HG03025 (cell line): ENCODE measurements at regions not wholly inside any gene's neighbourhood (a gene's known extent, or its start where the extent isn't known, plus 50 kb on each side); places are given as distances from the start of the nearest gene placed in this dataset.

Experiments
- ATAC-seq: cut with Tn5 transposase; IDR thresholded peaks from one replicate; pipeline ENCODE4 v1.9.1; 2021; ENCODE audit warnings: mild to moderate bottlenecking, moderate library complexity; ENCODE audit not compliant: unreplicated experiment, low FRiP score

DNA sequence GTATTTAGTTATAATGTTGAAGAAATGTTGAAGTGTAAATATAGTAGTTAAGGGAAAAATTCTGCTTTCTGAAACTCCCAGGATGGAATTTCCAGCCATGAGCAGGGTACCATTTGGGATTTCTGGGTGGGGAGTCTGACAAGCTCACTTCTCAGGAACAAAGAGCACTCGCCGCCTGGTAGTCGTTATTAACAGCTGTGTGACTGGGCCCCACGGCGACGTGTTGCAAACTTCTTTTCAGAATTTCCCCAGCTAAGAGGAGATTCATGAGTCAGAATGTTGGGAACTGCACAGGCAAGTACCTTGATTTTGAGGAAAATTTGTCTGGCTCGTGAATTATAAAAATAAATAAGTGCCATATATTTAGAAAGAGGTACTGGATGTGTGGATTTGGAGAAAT is 103.7 kb downstream of the LACC1 start:
- ATAC-seq, result no peak

DNA sequence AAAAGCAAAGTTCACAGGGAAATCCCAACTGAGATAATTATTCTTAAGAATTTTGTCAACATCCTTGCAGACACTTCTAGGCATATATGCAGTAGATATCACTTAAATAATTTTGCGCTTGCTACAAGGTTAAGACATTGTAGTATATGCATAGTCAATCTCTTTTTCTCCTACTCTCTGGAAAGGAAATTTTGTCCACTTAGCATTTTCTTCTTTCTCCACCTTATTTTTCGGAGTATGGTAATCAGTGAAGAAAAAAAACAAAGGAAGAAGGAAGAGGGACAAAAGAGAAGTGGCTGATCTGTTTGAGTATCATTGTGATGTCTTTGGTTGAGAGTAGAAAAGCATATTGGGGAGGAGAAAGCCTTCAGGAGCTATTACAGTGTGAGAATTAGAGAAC is 104.6 kb downstream of the LACC1 start:
- ATAC-seq, result no peak

DNA sequence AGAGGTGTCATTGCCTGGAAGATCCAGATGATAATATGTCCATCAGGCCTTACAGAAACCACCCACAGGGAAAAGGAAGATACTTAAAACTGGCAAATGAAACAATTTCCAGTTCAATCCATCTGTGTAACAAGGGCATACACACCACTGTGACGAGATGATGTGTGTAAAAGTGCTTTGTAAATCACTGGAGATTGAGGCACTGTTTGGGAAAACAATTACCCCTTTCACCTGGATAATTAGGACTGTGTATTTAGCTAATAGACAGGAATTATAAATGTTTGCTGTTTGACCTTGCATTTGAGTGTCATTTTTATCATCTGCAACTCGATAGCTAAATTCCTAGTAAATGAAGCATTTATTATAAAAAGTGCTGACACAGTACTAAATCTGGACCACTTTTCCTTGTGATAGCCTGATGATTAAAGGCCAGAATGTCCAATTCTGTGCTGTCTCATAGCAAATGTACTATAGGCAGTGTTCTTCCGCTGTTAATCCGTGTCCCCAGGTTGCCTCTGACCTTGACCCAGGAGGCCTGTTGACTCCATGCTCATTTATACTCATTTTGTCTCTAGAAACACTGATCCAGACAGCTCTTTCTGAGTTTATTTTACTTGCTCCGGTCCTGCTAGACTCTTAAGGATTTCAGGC is 105.8 kb downstream of the LACC1 start:
- ATAC-seq, result no peak

DNA sequence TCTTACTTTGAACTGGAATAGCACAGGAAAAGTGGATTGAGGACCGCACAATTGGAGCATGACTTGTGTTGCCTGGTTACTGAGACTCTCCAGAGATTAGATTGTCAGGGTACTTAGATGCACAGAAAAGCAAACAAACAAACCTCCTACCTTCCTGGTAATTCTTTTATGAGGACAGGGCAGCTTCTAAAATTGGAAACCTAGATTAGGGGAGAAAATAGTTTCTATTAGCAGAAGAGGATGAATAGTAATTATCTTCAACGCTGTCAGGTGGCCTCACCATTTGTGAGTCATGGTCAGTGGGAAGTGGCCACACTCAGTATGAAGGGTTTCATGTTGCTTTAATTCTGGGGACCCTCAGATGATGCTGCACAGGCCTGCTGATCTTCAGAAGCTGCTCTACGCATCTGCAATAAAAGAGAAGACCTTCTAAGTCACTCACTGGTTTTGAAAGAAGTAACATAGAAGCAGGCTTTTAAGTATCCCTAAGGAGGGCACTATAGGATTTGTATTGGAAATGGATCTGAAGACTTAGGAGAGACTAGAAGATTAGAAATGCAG is 106.8 kb downstream of the LACC1 start:
- no peak for ATAC-seq

DNA sequence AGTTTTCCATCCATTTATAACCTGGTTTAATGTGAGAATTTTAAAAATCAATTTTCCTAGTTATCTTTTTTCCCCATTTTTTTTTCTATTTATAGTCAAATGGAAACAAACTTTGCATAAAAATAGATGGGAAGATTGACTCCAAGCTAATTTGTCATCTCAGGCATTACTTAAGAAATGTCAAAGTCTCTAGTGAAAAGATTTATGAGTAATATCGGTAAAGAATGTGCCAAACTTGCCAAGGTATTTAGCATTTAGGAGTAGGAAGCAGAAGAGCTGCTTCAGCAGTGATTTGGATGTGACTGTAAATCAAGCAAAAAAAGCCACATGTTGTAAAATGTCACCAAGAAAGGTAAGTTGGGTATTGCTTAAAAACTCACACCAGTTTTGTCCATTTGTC is 108.6 kb downstream of the LACC1 start:
- no peak for ATAC-seq

DNA sequence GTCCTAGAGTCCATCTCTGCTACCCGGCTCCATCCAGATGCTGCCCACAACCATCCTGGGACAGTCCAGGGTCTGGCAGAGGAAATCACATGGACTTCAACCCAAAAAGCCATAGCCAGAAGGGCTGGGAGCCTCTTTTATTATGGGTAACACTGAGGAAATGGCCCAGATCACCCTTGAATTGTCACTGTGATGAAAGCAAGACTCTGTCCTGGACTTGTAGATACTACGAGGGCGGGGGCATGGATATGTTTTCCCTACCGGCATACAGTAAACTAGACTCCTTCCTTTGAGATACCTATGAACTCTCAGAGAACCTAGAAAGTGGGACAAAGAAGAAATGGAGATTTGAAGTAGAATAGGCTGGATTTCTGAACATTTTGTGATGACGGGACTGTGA is 110.3 kb downstream of the LACC1 start:
- ATAC-seq, result no peak

DNA sequence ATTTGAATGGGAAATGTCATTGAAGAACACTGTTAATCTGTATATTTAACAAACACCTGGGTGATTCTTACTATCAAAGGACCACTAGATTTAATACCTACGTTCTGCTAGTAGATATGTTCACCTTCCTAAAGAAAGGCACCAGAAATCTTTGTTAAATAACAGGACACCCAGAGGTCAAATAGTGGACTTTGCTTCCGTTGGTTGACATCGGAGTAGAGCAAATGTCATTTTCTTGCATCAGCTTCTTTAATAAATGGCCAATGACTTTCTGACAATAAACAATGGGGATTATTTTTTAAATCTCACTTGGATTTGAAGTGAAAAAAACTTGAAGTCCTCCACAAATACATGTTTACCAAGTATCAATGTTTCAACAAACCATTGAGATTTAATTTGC is 111.1 kb downstream of the LACC1 start:
- no peak for ATAC-seq

DNA sequence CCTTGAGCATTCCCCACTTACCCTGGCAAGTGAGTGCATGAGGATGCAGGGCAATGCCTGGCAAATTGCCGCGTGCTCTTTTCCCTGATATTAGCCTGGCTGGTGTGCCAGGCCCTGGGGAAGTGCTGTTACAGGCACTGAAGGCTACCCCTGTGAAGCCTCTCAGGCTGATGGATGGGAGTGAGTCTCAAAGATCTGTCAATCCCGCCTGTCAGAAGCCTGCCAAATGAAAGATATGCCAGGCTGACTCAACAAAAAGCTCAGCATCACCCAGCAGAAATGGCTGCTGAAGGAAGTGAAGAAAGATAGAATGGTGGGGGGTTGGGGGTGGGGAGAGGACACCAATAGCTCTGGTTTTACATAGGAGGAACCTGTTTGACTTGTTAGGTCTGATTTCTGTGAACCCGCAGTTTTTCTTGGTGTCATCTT is 112.1 kb downstream of the LACC1 start:
- ATAC-seq, result no peak

DNA sequence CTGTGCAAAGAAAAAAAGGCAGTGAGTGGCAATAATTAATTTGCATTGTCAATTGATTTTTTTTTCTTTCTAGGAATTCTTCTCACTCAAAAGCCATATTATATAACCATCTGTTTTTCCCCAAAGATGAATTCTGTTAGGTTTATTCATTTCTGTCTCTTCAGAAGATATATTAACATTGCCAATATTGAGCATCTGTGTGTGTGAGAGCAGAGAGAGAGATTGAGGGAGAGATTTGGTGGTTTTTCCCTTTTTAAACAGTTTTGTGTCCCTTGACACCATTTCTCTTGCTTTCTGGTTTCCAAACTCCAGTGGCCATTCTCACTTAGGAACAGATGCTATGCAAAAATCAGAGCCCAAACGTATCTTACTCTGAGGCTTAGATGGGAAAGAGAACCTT is 112.5 kb downstream of the LACC1 start:
- no peak for ATAC-seq

DNA sequence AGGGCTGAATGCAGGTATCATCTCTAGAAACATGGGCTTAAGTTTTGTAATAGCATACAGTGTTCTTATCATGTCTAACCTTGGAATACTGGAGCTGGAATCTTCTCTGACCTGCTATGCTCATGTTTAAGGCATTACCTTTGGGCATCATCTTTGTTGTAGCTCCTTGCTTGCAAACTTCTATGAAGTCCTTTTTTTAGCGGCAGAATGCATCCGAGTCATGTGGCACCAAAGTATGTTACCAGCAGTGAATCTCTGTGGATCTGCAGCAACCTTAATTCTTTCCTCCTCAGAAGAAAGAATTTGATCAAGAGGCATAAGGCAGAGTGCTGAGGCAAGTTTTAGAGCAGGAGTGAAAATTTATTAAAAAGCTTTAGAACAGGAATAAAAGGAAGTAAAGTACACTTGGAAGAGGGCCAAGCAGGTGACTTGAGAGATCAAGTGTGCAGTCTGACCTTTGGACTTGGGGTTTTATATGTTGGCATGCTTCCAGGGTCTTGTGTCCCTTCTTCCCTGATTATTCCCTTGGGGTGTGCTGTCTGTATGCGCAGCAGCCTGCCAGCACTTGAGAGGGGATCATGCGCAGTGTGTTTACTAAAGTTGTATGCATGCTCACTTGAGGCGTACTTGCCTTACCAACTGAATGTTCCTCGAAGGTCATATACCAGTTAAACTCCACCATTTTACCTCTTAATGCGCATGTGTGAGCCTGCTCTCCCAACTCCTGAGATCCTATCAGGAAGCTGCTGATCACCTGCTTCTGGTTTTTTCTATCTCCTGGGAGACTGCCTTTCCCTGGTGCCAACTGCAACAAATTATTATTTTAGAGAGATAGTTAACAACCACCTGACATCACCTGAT is 115.5 kb downstream of the LACC1 start:
- no peak for ATAC-seq

DNA sequence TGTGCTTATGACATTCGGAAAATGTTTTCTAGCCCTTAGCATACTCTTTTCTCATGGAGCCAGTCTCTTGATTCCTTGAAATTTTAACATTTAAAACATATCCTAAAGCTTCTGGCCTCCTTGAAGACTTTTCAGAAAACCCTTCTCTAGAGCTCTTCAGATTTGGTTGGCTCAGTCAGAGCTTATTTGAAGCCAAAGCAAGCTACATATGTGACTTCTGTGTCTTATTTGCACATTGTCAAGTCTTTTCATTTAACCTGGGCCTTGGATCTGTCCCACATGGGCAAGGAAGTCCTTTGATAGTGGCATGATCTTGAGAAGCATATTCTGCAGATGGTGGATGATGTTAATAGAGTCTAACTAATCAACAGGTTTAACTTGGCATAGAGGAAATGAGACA is 116.5 kb downstream of the LACC1 start:
- ATAC-seq, result no peak

DNA sequence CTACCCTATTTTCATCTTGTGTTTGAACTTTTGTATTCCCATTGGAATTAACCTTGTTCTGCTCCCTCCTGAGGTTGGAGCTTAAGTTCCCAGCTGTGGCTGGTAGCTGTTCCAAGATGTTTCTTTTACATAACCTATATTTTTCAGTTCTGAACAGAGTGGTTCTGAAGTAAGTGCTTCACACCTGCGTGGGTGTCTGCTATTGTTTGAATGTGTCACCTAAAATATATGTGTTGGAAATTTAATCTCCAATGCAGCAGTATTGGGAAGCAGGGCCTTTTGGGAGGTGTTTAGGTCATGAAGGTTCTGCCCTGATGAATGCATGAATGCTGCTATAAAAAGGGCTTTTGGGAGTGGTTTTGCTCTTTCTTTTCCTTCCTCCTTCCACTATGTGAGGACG is 123.8 kb downstream of the LACC1 start:
- no peak for ATAC-seq

DNA sequence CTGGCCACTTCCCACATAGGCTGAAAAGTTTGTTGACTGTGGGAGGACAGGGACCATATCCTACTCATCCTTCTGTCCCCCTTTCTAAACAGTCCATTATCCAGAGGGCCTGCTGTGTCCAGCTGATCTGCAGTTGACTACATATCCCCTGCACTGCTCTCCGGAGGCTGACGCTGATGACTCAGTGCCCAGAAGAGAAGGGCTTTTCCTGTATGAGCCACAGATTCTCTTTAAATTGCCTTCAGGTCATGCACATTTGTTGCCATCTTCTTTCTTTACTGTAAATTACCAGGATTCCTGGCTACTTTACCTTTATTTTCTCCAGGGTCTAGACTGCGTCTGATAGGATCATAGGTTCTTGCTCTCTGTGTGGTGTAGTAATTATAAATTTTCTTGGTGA is 125.2 kb downstream of the LACC1 start:
- ATAC-seq, result no peak

DNA sequence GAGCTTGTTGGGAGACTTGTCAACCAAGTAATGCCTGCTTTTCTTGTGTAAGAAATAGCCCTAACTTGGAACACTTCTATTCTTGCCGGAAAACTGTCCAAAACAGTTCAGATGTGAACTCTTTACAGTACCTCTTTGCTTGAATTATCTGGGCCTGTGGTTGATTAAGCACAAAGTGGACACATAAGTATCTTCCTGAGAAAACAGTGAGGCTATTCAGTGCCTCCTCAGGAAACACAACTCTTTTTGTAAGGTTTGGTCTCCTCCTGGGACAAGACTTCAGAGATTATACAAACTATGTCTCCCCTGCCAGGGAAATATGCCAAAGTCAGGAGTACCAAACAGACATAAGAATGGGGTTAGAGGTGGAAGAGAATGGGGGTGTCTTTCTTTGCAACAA is 127.7 kb downstream of the LACC1 start:
- no peak for ATAC-seq

DNA sequence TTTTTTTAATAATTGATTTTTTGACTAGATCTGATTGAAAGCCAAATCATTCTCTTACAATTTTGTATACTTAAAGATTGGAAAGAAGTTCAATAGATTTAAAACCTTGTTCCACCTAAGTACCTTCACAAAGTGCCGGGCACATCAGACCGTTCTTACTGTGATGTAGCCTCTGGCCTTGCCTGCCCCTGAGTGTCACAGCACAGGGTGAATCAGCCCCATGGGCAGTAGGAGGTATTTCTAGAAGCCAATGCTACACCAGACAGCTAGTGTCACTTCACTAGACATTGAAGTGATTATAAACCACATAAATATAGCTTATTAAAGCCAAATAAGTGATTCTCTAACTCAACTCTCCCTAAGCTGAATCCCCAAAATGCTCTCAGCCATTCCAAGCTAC is 131.3 kb downstream of the LACC1 start:
- no peak for ATAC-seq

DNA sequence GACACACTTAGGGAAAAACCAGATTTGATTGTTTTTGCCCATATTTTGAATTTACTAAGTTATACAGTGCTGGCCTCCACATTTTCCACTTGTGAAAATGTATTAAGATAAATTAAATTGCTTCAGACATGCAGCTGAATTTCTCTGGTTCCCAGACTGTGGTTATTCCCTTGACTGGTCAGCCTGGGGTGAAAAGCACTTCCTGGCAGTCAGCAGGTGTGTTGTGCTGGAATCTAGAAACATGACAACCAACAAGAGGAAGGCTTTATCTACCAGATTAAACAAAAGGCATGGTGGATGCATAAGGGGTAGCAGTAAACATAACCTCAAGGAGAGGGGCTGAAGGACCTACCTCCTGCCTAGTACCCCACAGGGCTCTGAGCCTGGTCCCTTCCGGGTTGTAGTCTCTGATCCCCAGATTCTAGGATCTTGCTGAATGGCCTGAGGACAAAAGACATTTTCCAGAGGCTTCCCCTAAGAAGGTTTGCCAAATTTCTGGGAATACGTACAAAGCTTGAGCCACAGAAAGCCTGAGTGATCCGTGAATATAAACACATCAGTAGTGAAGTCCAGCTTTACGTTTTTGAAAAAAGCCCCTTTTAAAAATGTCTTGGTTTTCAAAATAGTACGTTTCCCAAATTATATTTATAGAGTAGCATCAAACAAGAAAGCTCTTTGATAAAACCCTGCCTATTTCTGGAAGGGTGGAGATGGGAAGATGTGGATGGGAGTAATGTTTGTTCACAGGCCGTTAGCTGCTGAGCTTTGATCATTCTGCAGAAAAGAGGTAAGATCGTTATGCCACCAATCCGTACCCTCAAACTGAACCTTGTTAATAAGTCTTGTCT is 133.4 kb downstream of the LACC1 start:
- no peak for ATAC-seq

DNA sequence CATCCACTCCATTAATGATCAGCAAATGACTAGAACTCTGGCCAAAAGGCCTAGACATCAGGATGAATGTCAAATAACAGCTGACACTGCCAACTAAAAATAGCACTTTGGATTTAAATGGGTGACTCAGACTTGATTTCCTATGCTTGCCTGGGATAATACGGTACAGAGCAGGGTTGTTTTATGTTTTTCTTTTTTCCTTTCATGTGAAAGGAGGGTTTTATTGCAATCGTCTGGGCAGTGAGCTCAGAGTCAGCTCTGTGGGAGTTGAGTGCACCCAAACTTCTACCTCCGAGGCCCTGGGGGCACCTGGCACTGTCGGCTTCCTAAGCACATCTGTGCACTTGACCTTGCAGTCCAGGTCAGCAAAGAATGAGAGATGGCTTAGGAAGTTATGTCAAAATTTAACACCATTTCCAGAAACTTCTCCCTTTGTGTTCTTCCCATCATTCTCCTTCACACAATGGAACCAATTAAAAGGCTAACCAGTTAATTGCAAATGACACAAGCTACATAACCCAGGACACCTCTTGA is 134.1 kb downstream of the LACC1 start:
- no peak for ATAC-seq

DNA sequence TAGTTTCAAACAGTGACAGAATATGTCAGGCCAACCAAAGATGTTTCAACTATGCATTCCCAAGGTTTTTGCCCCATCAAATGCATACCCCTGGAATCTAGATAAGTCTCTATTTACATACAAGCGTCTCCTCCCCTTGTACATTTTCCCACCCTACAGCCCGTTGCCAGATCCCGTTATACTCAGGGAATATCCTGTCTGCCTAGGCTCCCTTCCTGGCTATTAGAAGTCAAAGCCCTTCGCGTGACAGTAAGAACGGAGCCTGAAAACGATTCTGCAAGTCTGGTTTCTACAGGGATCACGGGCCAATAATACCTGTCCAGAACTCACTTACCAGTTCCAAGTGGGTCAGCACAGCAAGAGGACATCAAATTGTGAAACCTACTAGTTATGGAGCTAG is 134.8 kb downstream of the LACC1 start:
- ATAC-seq, result no peak

DNA sequence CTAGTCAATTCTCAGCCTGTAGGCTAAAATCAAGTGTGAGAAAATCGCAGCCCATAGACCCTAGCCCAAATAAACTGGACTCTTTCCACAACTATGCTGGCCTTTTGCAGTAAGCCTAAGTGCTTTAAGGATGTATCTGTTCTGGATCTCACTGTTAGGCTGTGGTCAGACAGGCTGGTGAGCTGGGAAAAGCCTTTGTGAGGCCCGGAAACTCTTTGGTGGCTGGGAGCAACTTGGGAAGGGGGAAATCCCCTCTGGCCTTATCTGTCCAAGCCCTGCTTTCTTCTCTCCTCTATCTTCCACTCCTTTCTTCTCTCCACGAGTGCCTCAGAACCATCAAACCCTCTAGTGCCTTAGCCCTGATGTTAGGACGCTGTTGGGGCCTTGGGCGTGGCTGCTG is 135.4 kb downstream of the LACC1 start:
- ATAC-seq, result no peak

DNA sequence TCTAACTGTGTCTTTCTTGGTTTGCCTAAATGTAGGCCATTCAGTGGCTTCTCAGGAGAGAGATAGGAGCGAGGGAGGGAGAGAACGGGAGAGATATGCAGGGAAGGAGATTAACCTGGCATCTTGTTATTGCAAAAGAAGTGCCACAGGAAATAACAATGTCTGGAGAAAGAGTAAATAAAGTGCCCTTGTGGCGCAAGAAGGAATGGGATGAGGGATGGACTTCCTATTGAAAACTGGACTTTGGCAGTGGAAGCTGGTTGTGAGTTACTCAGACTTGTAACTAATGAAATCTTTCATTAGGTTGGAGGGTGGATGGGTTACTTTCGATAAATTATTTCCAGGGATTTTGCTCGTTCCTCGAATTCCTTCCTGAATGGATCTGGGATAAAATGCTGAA is 136.1 kb downstream of the LACC1 start:
- no peak for ATAC-seq
